ENCODE measurements at regions not wholly inside any gene's neighbourhood (a gene's known extent, or its start where the extent isn't known, plus 50 kb on each side); places are given as distances from the start of the nearest gene placed in this dataset.
A peak's percentile ranks its signal among the peaks of the same experiment; 100 is the strongest.

- Histone ChIP-seq H3K27me3 (ENCODE audit: control insufficient read depth, insufficient read depth, low read length) (no peaks in the 10 kb centered on the region), H3K4me2 (ENCODE audit: low read length) (no peak overlapping the region), H3K36me3 (ENCODE audit: insufficient read depth, low read length) (no peaks in the 10 kb centered on the region), H3K9ac (ENCODE audit: low read depth, low read length) (peak overlapping the region; percentile 25), H3K4me1 (ENCODE audit: control insufficient read depth, insufficient read depth, low read length) (peaks cover 40% of the 10 kb centered on the region), H3K9me3 (replicated peaks; ENCODE audit: low read length) (no peaks in the 10 kb centered on the region), H3K4me3 (ENCODE audit: low read length) (no peak overlapping the region)
These were observed 391.3 kb downstream of the EFNB2 start for GRCh38 chr13:106143930-106144709.

DNA sequence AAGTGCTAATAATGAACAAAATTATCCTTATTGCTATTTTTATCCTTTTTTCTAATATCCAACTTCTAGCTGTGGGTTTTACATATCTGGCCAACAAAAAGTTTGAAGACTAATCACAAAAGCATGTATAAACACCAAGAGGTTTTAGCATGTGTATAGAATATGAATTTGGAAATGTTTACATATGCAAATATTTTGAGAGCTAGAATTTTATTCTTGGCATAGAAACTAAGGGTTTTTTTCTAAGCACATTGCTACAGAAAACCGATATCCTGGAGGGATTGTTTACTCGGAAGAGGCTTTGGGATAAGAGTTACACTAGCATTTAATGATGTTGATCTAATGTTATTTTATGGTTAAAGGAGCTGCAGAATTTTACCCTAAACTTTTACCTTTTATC, 392.1 kb downstream of the EFNB2 start:
- no peak overlapping the region for H3K9ac ChIP-seq (ENCODE audit: low read depth, low read length)
- H3K4me2 ChIP-seq (ENCODE audit: low read length): no peak overlapping the region
- no peaks in the 10 kb centered on the region for H3K27me3 ChIP-seq (ENCODE audit: control insufficient read depth, insufficient read depth, low read length)
- H3K4me1 ChIP-seq (ENCODE audit: control insufficient read depth, insufficient read depth, low read length): peaks cover 44% of the 10 kb centered on the region
- H3K9me3 ChIP-seq (replicated peaks; ENCODE audit: low read length): no peaks in the 10 kb centered on the region
- H3K36me3 ChIP-seq (ENCODE audit: insufficient read depth, low read length): no peaks in the 10 kb centered on the region
- no peak overlapping the region for H3K4me3 ChIP-seq (ENCODE audit: low read length)

DNA sequence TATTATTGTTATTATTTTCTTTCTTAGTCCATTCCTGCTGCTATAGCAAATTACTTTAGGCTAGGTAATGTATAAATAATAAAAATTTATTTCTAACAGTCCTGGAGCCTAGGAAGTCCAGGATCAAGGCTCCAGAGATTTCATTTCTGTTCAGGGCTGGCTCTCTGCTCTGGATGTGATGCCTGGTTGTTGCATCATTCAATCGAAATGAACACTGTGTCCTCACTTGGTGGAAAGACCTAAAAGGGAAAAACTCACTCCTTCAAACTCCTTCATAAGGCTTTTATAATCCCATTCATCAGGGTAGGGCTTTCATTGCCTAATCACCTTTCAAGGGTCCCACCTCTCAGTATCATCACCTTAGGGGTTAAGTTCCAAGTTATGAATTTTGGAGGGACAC, 395.0 kb downstream of the EFNB2 start:
- Histone ChIP-seq H3K36me3 (ENCODE audit: insufficient read depth, low read length) (no peaks in the 10 kb centered on the region), H3K27me3 (ENCODE audit: control insufficient read depth, insufficient read depth, low read length) (no peaks in the 10 kb centered on the region), H3K4me2 (ENCODE audit: low read length) (no peak overlapping the region), H3K4me1 (ENCODE audit: control insufficient read depth, insufficient read depth, low read length) (peaks cover 44% of the 10 kb centered on the region), H3K9ac (ENCODE audit: low read depth, low read length) (no peak overlapping the region), H3K4me3 (ENCODE audit: low read length) (no peak overlapping the region), H3K9me3 (replicated peaks; ENCODE audit: low read length) (no peaks in the 10 kb centered on the region)

GRCh38 chr13:106139942-106140341, 395.5 kb downstream of the EFNB2 start:
- no peak overlapping the region for H3K4me3 ChIP-seq (ENCODE audit: low read length)
- no peaks in the 10 kb centered on the region for H3K9me3 ChIP-seq (replicated peaks; ENCODE audit: low read length)
- H3K9ac ChIP-seq (ENCODE audit: low read depth, low read length): no peak overlapping the region
- H3K4me2 ChIP-seq (ENCODE audit: low read length): no peak overlapping the region
- H3K27me3 ChIP-seq (ENCODE audit: control insufficient read depth, insufficient read depth, low read length): no peaks in the 10 kb centered on the region
- peaks cover 39% of the 10 kb centered on the region for H3K4me1 ChIP-seq (ENCODE audit: control insufficient read depth, insufficient read depth, low read length)
- H3K36me3 ChIP-seq (ENCODE audit: insufficient read depth, low read length): no peaks in the 10 kb centered on the region

DNA sequence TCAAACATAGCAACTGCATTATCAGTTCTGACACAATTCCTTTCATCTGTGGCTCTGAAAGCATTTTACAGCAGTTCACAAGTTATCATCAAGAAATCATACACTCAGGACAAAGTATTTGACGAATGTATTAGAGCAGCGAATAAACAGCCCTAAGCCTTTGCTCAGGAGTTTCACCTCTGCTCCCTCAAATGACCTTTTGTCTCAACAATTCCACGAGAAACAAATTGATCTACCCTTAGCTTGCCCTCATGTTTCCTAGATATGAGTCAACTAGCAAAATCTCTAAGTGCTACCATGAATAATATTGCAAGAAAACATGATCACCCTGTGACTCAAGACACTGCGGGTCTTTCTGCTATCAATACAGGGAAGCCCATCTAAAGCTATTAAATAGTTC, 396.1 kb downstream of the EFNB2 start:
- Histone ChIP-seq H3K9ac (ENCODE audit: low read depth, low read length) (no peak overlapping the region), H3K27me3 (ENCODE audit: control insufficient read depth, insufficient read depth, low read length) (no peaks in the 10 kb centered on the region), H3K4me2 (ENCODE audit: low read length) (no peak overlapping the region), H3K9me3 (replicated peaks; ENCODE audit: low read length) (no peaks in the 10 kb centered on the region), H3K4me1 (ENCODE audit: control insufficient read depth, insufficient read depth, low read length) (peaks cover 34% of the 10 kb centered on the region), H3K4me3 (ENCODE audit: low read length) (no peak overlapping the region), H3K36me3 (ENCODE audit: insufficient read depth, low read length) (no peaks in the 10 kb centered on the region)

- H3K4me1 ChIP-seq (ENCODE audit: control insufficient read depth, insufficient read depth, low read length): peaks cover 29% of the 10 kb centered on the region
- no peak overlapping the region for H3K9ac ChIP-seq (ENCODE audit: low read depth, low read length)
These were observed 396.8 kb downstream of the EFNB2 start for GRCh38 chr13:106138620-106139019.

GRCh38 chr13:106133025-106133424, 402.4 kb downstream of the EFNB2 start:
- Histone ChIP-seq H3K27me3 (ENCODE audit: control insufficient read depth, insufficient read depth, low read length) (no peaks in the 10 kb centered on the region), H3K9ac (ENCODE audit: low read depth, low read length) (no peak overlapping the region), H3K9me3 (replicated peaks; ENCODE audit: low read length) (no peaks in the 10 kb centered on the region), H3K4me1 (ENCODE audit: control insufficient read depth, insufficient read depth, low read length) (peaks cover 27% of the 10 kb centered on the region), H3K4me2 (ENCODE audit: low read length) (peak overlapping the region; percentile 51), H3K36me3 (ENCODE audit: insufficient read depth, low read length) (no peaks in the 10 kb centered on the region), H3K4me3 (ENCODE audit: low read length) (no peak overlapping the region)

More at GRCh38 chr13:106138620-106139019, 396.8 kb downstream of the EFNB2 start:
- no peaks in the 10 kb centered on the region for H3K36me3 ChIP-seq (ENCODE audit: insufficient read depth, low read length)
- H3K9me3 ChIP-seq (replicated peaks; ENCODE audit: low read length): no peaks in the 10 kb centered on the region
- H3K4me3 ChIP-seq (ENCODE audit: low read length): no peak overlapping the region
- H3K27me3 ChIP-seq (ENCODE audit: control insufficient read depth, insufficient read depth, low read length): no peaks in the 10 kb centered on the region
- H3K4me2 ChIP-seq (ENCODE audit: low read length): no peak overlapping the region

DNA sequence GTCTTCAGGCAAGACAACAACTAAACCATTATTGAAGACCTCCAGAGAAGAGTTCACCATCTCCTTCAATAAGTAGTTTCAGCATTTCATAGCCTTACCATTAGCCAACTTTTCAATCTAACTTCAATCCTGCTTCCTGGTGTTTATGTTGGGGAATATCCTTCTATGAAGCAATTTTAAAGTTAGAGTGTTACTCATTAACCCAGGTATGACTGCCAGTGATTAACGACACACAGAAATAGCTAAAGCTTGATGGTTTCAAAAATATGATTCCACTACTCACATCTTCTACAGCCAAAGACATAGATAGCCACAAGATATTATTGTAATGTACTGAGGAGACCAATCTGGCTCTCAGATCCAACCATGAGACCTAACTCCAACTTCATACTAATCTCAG, 403.2 kb downstream of the EFNB2 start:
- Histone ChIP-seq H3K4me2 (ENCODE audit: low read length) (peak overlapping the region; percentile 51), H3K36me3 (ENCODE audit: insufficient read depth, low read length) (no peaks in the 10 kb centered on the region), H3K27me3 (ENCODE audit: control insufficient read depth, insufficient read depth, low read length) (no peaks in the 10 kb centered on the region), H3K9ac (ENCODE audit: low read depth, low read length) (peak overlapping the region; percentile 54), H3K4me1 (ENCODE audit: control insufficient read depth, insufficient read depth, low read length) (peaks cover 27% of the 10 kb centered on the region), H3K4me3 (ENCODE audit: low read length) (peak overlapping the region; percentile 19), H3K9me3 (replicated peaks; ENCODE audit: low read length) (no peaks in the 10 kb centered on the region)

- Histone ChIP-seq H3K4me3 (ENCODE audit: low read length) (no peak overlapping the region), H3K27me3 (ENCODE audit: control insufficient read depth, insufficient read depth, low read length) (no peaks in the 10 kb centered on the region), H3K9ac (ENCODE audit: low read depth, low read length) (no peak overlapping the region), H3K9me3 (replicated peaks; ENCODE audit: low read length) (no peaks in the 10 kb centered on the region), H3K4me2 (ENCODE audit: low read length) (no peak overlapping the region), H3K36me3 (ENCODE audit: insufficient read depth, low read length) (no peaks in the 10 kb centered on the region), H3K4me1 (ENCODE audit: control insufficient read depth, insufficient read depth, low read length) (peaks cover 27% of the 10 kb centered on the region)
These were observed 405.5 kb downstream of the EFNB2 start for GRCh38 chr13:106129993-106130392.

GRCh38 chr13:106129273-106129672, 406.2 kb downstream of the EFNB2 start:
- Histone ChIP-seq H3K4me3 (ENCODE audit: low read length) (no peak overlapping the region), H3K4me2 (ENCODE audit: low read length) (no peak overlapping the region), H3K9me3 (replicated peaks; ENCODE audit: low read length) (no peaks in the 10 kb centered on the region), H3K4me1 (ENCODE audit: control insufficient read depth, insufficient read depth, low read length) (peaks cover 27% of the 10 kb centered on the region), H3K27me3 (ENCODE audit: control insufficient read depth, insufficient read depth, low read length) (no peaks in the 10 kb centered on the region), H3K9ac (ENCODE audit: low read depth, low read length) (no peak overlapping the region), H3K36me3 (ENCODE audit: insufficient read depth, low read length) (no peaks in the 10 kb centered on the region)

GRCh38 chr13:106122234-106122633, 413.2 kb downstream of the EFNB2 start:
- H3K4me1 ChIP-seq (ENCODE audit: control insufficient read depth, insufficient read depth, low read length): peaks cover 31% of the 10 kb centered on the region
- H3K27me3 ChIP-seq (ENCODE audit: control insufficient read depth, insufficient read depth, low read length): no peaks in the 10 kb centered on the region
- no peak overlapping the region for H3K9ac ChIP-seq (ENCODE audit: low read depth, low read length)
- H3K36me3 ChIP-seq (ENCODE audit: insufficient read depth, low read length): no peaks in the 10 kb centered on the region
- no peak overlapping the region for H3K4me2 ChIP-seq (ENCODE audit: low read length)
- no peak overlapping the region for H3K4me3 ChIP-seq (ENCODE audit: low read length)
- no peaks in the 10 kb centered on the region for H3K9me3 ChIP-seq (replicated peaks; ENCODE audit: low read length)

- no peak overlapping the region for H3K9ac ChIP-seq (ENCODE audit: low read depth, low read length)
- peaks cover 38% of the 10 kb centered on the region for H3K4me1 ChIP-seq (ENCODE audit: control insufficient read depth, insufficient read depth, low read length)
- no peaks in the 10 kb centered on the region for H3K36me3 ChIP-seq (ENCODE audit: insufficient read depth, low read length)
- no peak overlapping the region for H3K4me2 ChIP-seq (ENCODE audit: low read length)
- H3K4me3 ChIP-seq (ENCODE audit: low read length): no peak overlapping the region
- H3K9me3 ChIP-seq (replicated peaks; ENCODE audit: low read length): no peaks in the 10 kb centered on the region
- H3K27me3 ChIP-seq (ENCODE audit: control insufficient read depth, insufficient read depth, low read length): no peaks in the 10 kb centered on the region
These were observed 414.2 kb downstream of the EFNB2 start for GRCh38 chr13:106121173-106121754.

All from skeletal muscle satellite cell (primary cell).